Activated CD8-positive, alpha-beta memory T cell treated with anti-CD3 and anti-CD28 coated beads for 36 hours (primary cell): ENCODE measurements at regions not wholly inside any gene's neighbourhood (a gene's known extent, or its start where the extent isn't known, plus 50 kb on each side); places are given as distances from the start of the nearest gene placed in this dataset.
"Not testable (repeated sequence)": the region's sequence is repeated elsewhere in the genome, so short reads cannot be mapped to it uniquely, and the experiment has no call there.

Experiments used
- CTCF ChIA-PET: fragments of 350-600 bp; sonication (Branson Sonifier 250); formaldehyde crosslinking; loops from one replicate; lab custom pipeline; 2021; ENCODE audit warnings: antibody characterized with exemption; lab: Charles Lee
- POLR2A ChIA-PET: fragments of 350-600 bp; sonication (Branson Sonifier 250); formaldehyde crosslinking; loops from one replicate; lab custom pipeline; 2021; ENCODE audit warnings: antibody characterized with exemption; lab: Charles Lee

DNA sequence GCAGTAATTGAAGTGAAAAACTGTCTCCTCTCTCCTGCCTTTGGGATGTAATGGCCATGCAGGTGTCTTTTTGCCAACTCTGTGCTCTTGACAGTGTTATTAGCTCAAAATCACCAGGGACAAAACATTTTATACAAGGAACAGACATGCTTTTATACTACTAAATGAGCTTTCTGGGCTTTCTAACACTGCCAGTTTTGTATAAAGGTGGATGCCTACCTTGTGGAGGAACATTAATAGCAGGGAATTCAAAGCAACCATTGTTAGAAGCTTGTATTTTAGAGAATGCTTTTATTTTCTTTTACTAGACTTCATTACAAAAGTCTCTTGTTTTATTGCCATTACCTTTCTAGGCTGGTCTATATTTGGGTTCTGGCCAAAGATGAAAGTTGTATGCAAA lies 54.7 kb upstream of the ARSJ start:
- ChIA-PET POLR2A (no interaction called here), CTCF (interaction anchor here (0.6 kb wide), 1 partner anchor 54 kb away, joined by 3 read pairs; the partner anchor contains the start of gene ARSJ)

DNA sequence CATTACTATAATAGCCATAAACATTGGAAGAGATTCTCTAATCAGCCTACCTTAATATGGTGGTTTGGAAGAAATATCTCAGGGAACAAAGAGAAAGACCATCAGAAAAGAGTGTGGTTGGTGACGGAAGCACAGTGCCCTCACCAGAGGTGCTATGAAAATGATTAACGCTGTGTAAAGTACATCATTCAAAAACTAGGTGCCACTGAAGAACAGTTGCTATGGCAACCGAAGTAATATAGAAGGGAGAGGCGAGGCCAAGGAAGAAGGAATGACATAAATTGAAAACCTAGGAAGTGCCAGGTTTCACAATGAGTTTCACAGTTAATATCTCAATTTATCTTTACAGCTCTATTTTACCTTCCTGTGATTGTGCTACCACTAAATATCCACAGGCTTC lies 57.0 kb upstream of the ARSJ start:
- ChIA-PET POLR2A (no interaction called here), CTCF (no interaction called here)

DNA sequence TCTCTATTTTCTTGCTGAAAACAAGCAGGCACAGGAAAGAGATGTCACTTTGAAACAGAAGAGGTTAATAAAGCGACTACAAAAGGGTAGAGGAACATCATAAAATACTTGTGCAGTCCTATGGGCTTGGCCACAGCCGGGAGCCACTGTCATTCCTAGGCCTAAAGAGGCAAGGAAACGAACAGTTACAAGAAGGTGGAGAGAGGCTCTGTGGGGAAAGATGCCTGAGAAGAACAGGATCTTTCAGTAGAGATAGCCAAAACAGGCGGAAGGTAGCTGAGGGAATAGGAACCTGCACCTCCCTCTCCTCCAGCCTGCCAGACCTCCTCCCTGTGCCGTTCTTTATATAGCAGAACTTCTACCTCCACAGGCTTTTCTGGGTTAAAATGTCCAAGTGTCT lies 57.4 kb upstream of the ARSJ start:
- CTCF ChIA-PET: no interaction called here
- POLR2A ChIA-PET: no interaction called here

DNA sequence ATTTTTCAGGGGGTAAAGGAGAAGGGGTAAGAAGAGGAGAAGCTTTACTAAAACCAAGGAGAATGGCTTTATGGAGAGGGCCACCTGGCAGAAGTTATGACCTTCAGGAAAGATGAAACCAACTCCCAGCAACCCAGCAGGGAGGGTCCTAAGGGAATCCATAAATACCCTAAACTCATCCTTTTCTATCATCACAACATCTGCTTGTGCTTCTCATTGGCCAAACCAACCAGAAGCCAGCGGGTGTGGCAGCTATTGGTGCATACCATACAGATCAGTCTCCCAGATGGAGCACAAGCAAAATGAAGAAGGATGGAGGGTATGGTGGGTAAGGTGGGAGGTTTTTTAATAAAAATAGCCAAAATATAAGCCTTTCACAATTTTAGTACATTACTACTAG lies 58.5 kb upstream of the ARSJ start:
- ChIA-PET CTCF (no interaction called here), POLR2A (no interaction called here)

DNA sequence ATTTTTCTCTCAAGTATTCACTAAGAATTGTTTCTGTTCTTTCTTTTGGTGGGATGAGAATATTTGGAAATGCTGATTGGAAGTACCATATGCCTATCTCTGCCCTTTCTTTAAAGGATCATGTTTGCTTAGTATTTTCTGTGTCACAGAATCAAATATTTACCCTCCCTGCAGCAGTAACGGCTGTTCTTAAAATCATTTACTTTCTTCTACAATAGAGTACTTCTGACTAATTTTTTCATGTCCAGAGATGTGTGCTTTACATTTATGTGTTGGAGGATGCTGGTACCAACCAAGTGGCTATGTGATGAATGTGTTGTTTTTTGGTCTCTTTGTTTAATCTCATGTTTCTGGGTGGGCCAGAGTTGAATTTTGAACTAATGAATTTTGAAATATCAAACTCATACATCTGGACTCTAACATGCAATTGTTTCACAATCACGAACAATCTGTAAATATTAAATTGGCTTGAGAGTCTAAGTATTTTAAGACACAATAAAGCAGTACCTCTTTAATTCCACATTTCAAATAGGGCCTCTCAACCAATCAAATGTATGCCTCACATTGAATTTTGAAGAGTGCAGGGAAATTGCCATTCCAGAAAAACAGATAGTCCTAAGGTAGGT lies 59.4 kb upstream of the ARSJ start:
- POLR2A ChIA-PET: no interaction called here
- CTCF ChIA-PET: no interaction called here

DNA sequence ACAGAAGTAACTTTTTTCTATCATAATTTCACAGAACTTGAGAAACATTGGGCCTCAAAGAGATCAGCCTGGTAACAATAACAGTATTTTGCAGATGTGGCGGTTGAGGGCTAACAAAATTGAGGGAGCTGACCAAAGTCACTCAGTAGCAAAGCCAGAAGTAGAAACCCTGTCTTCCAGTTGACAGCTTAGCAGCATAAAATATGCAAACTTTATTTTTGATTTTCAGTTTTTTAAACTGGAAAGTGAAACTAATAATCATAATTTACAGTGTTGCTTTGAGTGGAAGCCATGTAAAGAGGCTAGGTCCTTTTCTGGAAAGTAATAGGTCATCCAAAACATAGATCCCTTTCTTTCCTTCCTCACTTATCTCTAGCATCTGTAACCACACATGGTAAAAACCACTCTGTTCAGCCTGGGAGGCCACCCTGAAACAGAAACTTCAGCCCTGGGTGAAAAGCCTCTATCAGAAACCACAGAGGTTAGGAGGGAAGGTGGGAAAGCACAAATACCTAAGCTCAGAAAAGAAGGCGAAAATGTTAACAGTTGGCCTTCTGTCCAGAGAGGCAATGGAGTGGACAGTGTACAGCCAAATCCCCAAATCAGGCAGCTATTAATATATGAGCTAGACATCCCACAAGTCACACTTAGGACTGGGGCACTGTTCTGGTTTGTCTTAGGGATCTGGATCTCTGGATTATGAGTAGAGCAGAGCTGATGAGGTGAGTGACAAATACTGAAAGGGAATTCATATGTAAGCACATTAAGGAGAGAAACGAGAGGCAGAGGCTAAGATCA lies 61.1 kb upstream of the ARSJ start:
- CTCF ChIA-PET: interaction anchor here (1.0 kb wide), 1 partner anchor 88 kb away, joined by 4 read pairs; no protein-coding TSS in a partner anchor
- POLR2A ChIA-PET: no interaction called here

DNA sequence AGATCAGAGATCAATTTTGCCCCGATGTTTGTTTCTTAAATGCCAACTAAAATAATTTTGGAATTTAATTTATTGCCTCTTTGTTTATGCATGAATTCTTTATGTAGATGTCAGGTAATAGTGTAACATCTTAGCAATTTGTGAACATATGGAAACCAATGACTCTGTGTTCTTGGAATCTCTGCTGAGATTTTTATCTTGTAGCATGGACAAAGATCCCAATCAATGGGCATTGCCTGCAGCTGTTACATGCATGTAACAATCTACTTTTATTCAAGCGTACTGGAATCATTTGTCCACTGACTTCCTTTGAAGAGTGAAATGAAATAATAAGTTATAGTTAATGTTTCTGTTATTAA lies 61.6 kb upstream of the ARSJ start:
- POLR2A ChIA-PET: no interaction called here
- CTCF ChIA-PET: interaction anchor here (1.0 kb wide), 1 partner anchor 88 kb away, joined by 4 read pairs; no protein-coding TSS in a partner anchor

DNA sequence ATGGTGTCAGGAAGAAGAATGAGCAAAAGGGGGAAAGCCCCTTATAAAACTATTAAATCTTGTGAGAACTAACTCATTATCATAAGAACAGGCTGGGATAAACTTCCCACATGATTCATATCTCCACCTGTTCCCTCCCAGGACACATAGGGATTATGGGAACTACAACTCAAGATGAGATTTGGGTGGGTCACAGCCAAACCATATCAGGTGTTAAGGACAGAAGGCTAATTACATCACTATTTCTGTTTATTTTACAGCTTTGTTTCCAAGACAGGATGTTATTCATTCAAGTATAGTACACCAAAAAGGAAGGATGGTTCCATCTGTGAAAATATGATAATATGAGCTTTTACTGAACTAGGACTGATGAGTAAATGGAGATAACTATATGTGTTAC lies 63.7 kb upstream of the ARSJ start:
- ChIA-PET POLR2A (no interaction called here), CTCF (interaction anchor here (0.6 kb wide), 1 partner anchor 778 kb away, joined by 3 read pairs; no protein-coding TSS in a partner anchor)

DNA sequence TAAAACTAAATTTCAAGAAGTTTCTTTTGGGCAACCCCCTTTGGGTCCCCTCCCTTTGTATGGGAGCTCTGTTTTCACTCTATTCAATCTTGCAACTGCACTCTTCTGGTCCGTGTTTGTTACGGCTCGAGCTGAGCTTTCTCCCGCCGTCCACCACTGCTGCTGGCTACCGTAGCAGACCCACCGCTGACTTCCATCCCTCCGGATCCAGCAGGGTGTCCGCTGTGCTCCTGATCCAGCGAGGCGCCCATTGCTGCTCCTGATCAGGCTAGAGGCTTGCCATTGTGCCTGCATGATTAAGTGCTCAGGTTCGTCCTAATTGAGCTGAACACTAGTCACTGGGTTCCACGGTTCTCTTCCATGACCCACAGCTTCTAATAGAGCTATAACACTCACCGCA lies 64.9 kb upstream of the ARSJ start:
- POLR2A ChIA-PET, CTCF ChIA-PET: not testable (repeated sequence)

DNA sequence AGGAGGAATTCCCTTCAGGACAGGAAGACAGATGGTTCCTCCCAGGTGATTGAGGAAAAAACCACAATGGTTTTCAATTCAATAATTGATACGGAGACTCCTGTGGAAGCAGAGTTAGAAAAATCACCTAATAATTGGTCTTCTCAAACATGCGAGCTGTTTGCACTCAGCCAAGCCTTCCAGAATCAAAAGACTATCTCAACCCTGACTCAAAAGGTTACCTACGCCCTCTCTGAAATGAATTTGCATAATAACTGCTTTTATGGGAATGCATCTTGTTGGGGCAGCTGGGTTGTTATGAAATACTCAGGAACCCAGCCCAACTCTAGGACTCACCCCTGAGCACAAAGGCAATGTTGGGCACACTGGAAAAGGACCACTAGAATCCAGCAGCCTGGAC lies 66.9 kb upstream of the ARSJ start:
- CTCF ChIA-PET: no interaction called here
- POLR2A ChIA-PET: no interaction called here

DNA sequence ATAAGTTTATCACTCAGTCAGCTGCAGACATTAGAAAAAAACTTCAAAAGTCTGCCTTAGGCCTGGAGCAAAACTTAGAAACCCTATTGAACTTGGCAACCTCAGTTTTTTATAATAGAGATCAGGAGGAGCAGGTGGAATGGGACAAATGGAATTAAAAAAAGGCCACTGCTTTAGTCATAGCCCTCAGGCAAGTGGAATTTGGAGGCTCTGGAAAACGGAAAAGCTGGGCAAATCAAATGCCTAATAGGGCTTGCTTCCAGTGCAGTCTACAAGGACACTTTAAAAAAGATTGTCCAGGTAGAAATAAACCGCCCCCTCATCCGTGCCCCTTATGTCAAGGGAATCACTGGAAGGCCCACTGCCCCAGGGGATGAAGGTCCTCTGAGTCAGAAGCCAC lies 68.7 kb upstream of the ARSJ start:
- POLR2A ChIA-PET, CTCF ChIA-PET: not testable (repeated sequence)

DNA sequence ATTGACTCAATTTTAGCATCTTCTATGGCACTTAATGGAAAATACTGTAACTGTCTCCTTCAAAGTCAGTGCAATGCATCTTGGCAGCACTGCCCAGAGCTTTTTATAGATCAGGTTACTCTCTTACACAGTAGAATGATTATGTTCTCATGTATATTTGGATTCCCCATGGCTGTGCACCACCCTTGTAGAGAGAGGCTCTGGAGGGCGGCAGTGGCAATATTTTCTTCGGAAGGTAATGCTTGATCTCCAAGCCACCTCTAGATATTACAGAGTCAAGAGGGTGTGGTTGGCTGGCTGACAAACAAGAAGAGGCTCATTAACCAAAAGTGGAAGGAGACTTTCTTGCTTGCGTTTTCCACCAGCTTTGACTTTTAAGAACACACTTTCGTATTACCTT lies 72.8 kb upstream of the ARSJ start:
- ChIA-PET POLR2A (no interaction called here), CTCF (no interaction called here)

DNA sequence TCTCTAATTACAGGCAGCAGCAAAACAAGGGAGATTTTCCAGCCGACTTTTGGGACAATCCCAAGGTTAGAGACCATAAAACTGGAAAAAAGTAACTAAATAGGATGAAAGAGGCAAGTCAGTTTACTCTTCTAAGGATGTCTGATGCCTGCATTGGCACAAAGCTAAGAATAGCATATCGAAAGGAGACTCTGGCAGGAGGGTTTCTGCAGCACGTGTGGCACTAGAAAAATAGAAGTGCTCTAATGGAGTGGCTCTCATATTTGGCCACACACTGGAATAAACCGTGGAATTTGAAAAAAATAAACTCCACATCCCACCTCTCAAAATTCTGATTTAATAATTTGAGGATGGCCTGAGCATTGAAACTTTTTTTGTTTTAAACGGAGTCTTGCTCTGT lies 77.2 kb upstream of the ARSJ start:
- CTCF ChIA-PET: no interaction called here
- POLR2A ChIA-PET: no interaction called here

DNA sequence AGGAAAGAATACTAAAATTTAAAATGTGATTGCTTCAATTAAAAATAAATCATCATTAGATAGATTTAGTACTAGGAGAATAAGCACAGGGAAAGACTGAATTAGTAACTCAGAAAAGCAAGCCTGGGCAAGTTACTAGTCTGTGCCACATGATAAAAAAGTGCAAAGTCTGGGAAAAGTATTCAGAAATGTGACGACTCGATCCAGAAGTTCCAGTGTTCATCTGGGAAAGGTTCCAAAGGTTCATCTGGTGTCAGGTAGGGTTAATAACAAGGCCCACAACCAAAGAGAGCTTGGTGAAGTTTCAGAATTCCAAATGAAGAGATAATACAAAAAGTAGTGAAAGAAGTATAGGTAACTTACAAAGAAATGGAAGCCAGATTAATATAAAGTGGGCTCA lies 78.3 kb upstream of the ARSJ start:
- CTCF ChIA-PET: no interaction called here
- POLR2A ChIA-PET: no interaction called here

DNA sequence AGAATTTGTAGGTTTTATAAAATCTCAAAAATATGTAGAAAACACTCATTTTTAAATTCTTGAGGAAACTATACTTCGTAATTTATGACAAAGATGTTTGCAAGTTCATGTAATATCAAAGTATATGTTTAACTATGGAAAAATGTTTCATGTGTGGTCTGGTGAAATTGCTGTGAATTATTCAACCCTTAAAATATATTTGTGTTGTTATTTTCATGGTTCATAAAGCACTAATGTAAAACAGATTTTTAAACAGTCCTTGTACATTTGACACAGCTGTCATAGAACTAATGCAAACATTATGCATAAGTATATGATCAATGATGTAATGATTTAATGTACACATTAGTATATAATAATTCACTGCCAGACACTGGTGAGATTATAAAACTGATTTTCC lies 83.1 kb upstream of the ARSJ start:
- ChIA-PET POLR2A (no interaction called here), CTCF (no interaction called here)

DNA sequence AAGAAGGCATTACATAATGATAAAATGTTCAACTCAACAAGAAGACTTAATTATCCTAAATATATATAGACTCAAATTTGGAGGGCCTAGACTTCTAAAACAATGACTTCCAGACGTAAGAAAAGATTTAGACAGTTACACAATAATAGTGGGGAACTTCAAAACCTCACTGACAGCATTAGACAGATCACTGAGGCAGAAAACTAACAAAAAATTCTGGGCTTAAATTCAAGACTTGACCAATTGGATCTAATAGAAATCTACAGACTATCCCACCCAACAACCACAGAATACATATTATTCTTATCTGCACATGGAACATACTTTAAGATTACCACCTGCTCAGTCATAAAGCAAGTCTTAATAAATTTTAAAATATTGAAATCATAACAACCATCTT lies 93.3 kb upstream of the ARSJ start:
- ChIA-PET POLR2A (no interaction called here), CTCF (no interaction called here)

DNA sequence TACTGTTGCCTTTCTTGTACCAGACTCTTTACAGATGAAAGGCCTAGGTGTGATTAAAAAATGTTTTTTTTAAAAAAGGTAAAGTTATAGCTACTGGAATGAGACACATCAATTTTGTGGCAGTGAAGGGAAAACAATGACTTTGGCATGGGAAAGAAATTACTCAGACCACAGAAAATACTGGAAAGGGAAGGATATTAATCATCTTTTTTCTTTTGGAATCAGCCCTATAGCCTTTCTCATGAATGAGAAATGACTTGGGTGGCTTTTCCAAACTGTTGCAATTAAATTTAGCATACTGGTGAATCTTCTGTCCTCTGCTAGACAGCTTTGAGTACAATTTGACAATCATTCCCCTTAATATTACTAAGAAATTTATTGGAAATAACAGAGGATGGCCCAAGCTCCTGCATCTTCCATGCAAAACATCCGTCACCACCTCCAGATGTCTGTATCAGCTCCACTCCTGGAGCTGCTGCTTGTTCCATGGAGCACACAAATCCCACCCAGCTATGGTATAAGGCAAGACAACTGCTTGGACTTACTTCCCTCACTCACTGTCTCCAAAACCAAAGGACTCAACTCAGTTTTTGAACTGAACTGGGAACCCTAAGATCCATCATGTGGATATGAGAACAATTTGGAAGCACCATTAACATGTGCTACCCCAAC lies 97.6 kb upstream of the ARSJ start:
- ChIA-PET CTCF (no interaction called here), POLR2A (no interaction called here)

DNA sequence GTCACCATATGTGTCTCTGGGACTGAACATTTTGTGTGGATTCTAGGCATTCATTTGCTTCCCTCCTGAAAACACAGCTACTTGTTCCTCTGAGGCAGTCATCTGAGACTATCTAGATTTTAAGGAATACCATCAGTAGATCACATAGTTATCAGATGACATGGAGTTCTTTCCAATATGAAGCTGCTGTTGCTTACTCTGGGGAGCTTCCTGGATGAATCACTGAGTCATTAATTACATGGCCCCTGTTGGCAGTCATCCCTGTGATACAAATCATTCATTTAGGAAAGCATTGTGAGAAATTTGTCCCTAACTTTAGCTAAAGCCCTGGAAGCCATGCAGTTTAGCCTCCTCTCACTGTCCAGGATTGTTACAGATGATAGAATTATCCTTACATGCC lies 98.2 kb upstream of the ARSJ start:
- POLR2A ChIA-PET: no interaction called here

DNA sequence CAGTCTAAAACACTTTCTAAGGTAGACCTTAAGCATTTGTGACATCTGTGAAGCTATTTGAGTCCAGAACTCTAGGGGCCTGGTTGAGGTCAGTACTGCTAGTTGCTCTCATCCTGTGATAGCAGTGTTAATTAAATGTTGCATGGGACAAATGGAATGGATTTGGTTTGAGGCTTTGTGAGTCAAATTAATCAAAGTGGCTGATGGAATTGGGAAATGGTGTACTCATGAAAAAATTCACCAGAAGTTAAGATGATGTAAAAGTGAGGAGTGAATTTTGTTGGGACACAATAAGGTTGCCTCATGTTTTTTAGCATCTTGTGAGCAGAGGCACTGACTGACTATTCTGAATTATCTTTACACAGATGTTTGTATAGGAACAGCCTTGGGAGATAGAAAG lies 99.2 kb upstream of the ARSJ start:
- CTCF ChIA-PET: no interaction called here
- POLR2A ChIA-PET: no interaction called here

More for the DNA sequence above, 98.2 kb upstream of the ARSJ start:
- CTCF ChIA-PET: no interaction called here

DNA sequence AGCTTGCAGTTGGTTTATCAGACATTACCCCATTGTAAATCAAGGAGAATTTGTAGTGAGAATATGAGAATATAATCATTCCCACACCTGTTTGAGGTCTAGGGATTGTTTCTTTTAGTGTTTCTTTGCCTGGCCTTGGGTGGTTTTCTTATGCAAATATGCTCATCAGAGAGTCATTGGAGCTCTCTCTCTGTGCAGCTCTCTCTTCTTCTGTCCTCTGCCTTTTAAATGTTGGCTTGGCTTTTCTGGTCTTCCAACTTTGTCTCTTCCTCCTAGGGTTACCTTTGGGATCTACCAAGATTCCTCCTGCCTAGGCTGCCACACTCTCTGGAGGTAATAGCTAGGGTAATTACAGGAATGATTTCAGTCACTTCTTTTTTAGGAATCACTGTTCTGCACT lies 102.3 kb upstream of the ARSJ start:
- CTCF ChIA-PET: no interaction called here
- POLR2A ChIA-PET: no interaction called here

DNA sequence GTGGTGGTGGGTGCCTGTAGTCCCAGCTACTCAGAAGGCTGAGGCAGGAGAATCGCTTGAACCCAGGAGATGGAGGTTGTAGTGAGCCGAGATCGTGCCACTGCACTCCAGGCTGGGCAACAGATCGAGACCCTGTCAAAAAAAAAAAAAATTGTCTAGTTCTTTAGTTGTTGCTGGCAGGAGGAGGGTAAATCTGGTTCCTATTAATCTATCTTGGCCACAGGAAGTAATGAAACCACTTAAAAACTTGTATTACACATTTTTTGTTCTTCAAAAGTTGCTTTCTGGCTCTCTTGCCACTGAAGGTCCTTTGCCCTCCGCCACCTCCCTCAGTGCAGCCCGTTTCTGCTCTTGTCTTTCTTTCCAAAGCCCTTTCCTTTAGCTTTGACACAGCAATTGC lies 102.9 kb upstream of the ARSJ start:
- ChIA-PET CTCF (no interaction called here), POLR2A (no interaction called here)
